HG03039 (cell line): ENCODE measurements at regions not wholly inside any gene's neighbourhood (a gene's known extent, or its start where the extent isn't known, plus 50 kb on each side); places are given as distances from the start of the nearest gene placed in this dataset.

Source experiments
- ATAC-seq: cut with Tn5 transposase; IDR thresholded peaks from one replicate; pipeline ENCODE4 v1.9.1; 2021; ENCODE audit warnings: mild to moderate bottlenecking, moderate library complexity; ENCODE audit not compliant: unreplicated experiment

DNA sequence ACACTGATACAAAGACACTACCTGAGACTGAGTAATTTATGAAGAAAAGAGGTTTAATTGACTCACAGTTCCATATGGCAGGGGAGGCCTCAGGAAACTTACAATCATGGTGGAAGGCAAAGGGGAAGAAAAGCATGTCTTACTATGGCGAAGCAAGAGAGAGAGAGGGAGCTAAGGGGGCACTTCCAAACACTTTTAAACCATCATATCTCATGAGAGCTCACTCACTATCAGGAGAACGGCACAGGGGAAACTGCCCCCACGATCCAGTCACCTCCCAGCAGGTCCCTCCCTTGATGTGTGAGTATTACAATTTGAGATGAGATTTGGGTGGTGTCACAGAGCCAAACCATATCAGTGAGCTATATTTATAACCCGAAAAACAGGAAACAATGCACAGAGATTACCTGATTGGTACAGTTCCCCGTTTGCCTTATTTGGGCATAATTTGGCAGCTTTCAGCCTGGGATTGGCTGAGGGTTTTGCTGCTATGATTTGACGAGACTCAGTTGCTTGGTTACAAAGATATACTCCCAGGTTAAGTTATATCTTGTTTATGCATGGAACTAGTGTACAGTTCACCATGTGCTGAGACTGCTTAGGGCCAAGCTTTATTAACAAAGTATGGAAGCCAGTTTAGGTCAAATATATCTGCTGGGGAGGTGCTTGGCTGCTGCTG, 184.2 kb downstream of the NR2F2 start:
- ATAC-seq, result no peak

GRCh38 chr15:96515371-96515770, 184.9 kb downstream of the NR2F2 start:
- ATAC-seq, result no peak

- ATAC-seq, result no peak
Observed at GRCh38 chr15:96521386-96521785, 190.9 kb downstream of the NR2F2 start.

GRCh38 chr15:96524676-96525417, 194.3 kb downstream of the NR2F2 start:
- no peak for ATAC-seq

GRCh38 chr15:96535148-96535547, 204.6 kb downstream of the NR2F2 start:
- no peak for ATAC-seq

GRCh38 chr15:96538491-96538890, 208.0 kb downstream of the NR2F2 start:
- no peak for ATAC-seq

- ATAC-seq, result no peak
Observed at GRCh38 chr15:96540283-96540682, 209.8 kb downstream of the NR2F2 start.

GRCh38 chr15:96542130-96542770, 211.8 kb downstream of the NR2F2 start:
- no peak for ATAC-seq

- ATAC-seq, result no peak
Observed at GRCh38 chr15:96544162-96544756, 213.8 kb downstream of the NR2F2 start.

DNA sequence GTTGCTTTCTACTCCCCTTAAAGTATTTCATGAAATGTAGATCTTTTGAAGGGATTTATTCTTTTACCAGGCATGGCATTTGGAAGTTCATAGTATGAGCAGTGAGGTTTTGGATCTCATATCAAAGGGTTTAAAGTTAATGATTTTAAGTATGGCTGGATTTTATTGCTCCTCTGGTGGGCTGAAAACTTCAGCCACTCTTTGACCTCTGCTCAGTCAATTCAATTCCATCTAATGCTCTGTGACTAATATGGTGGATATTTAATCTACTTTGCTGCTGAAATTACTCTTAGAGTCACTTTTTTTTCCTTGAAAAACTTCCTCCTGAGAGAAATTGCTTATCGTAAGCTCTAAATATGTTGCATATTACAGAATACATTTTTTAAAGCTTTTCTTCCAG, 218.6 kb downstream of the NR2F2 start:
- ATAC-seq, result no peak

DNA sequence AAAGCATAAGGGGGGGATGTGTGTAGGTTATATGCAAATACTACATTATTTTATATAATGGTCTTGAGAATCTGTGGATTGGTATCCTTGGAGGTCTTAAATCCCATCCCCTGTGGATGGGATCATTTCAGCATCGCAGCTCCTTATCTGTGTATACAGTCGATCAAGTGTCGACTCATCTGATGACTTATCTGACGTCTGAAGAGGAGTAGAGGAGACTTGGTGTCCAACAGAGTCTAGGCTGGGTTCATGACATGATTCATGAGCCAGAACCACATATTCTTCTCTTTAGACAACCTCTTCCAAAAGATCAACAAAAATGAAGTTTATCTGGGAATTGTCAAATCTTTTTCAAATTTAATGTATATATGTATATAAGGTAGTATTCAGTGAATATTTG, 220.7 kb downstream of the NR2F2 start:
- ATAC-seq, result no peak

DNA sequence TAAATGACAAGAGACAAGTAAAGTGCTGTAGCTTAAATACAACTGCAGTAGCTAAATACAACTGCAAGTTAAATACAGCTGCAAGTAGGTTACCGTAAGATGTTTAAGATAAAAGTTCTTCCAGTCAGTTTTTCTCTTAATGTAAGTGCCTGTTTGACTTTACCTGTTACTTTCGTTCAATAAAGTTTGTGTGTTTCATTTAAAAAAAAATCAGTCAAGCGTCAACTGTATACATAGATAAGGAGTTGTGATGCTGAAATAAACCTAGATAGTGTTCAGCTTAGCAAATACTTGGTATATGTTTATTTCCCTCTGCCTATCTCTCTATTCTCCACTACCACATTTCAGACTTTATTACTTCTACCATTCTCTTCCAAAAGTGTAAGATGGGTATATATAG, 221.2 kb downstream of the NR2F2 start:
- ATAC-seq, result no peak

DNA sequence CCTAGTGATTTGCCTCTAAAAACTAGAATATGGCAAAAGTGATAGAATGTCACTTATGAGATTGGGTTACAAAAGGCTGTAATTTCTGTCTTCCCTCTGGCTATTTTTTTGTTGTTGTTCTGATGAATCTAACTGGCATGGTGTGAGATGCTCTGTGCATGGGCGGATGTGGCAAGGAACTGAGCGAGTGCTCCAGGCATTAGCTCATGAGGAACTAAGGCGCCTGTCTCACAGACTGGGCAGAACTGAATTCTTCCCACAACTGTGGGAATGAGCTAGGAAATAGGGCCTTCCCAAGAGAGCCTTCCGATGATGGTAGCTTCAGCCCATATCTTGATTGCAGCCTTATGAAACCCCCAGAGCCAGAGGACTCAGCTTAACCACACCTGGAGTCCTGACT, 222.5 kb downstream of the NR2F2 start:
- no peak for ATAC-seq

DNA sequence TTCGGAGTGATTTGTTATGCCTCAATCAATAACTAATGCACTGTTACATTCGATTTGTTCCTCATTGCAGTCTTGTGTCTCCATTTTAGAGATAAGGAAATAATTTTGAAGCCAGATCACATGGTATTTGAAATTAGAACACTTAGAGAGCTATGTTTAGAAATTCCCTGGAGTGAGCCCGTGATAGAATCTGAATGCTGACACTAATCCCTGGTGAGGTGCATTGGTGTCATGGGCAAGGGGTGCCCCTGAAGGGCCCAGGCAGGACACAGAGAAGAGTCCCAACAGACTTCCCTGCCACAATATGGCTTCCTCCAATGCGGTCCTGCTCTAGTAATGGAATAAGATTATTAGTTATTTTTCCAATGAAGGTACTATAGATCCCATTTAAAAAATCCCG, 223.0 kb downstream of the NR2F2 start:
- ATAC-seq, result no peak

DNA sequence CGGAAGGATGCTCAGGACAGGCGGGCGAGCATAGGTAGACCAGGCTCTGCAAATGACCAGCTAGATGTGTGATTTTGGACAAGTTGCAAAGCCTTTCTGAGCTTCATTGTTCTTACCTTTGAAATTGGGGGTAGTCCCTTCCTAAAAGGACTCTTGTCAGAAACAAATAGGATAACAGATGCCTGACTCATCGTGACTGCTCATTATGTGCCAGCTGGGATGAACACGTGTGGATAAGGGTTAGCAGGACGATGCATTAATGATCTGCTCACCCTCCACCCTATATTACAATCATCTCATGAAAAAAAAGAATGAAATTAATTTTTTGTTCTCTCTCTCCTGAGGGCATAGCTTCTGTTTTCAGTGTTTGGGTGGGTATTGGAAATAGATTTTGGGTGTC, 223.4 kb downstream of the NR2F2 start:
- no peak for ATAC-seq

DNA sequence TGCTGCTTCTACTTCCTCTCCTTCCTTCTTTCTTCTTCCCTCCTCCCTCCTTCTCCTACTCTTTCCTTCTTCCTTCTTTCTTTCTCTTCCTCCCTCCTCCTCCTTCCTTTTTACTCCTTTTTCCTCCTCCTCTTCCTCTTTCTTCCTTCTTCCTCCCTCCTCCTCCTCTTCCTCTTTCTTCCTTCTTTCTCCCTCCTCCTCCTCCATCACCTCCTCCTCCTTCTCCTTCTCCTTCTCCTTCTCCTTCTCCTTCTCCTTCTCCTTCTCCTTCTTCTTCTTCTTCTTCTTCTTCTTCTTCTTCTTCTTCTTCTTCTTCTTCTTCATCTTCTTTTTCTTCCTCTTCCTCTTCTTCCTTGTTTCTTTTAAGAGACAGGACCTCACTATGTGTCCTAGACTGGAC, 224.0 kb downstream of the NR2F2 start:
- no peak for ATAC-seq

GRCh38 chr15:96559087-96559486, 228.6 kb downstream of the NR2F2 start:
- no peak for ATAC-seq

DNA sequence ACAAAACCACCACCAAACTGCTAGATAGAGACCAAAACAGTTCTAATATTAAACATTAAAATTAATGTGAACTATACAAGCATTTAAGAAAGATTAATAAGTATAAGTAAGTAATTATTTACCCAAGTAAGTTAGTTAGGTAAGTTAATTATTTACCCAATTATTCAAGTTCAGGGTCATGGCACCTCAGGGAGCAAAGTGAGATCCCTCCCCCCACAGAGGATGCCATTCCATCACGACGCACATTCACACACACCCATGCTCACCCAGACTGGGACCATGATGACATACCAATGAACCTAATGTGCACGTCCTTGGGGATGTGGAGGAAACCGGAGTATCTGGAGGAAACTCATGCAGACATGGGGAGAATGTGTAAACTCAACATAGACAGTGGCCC, 229.1 kb downstream of the NR2F2 start:
- ATAC-seq, result no peak

DNA sequence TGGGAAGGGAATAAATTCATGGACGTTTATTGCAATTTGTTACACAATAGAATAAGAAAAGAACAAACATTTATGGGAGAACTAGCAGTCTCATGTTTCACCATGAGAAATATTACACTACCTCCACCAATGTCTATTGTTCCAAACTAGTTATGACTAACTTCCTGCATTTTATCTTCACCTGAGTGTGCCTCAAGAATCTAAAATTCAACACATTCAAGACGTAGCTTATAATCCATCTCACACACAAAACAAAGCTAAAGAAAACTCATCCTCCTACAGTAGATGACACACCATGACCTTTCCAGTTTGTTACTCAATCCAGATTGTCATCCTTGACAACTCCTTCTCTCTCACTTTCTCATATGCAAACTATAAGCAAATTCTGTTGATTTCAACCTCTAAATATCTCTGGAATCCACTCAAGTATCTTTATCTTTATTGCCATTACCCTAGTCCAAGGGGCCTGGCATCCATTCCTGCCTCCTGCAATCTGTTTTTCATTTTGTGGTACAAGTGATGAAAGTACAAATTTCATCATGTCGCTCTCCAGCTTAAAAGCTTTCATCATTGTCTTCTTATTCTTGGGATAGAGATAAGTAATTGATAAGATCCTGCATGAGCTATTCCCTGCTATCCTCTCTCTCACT, 229.9 kb downstream of the NR2F2 start:
- no peak for ATAC-seq

- ATAC-seq, result no peak
Observed at GRCh38 chr15:96561593-96561992, 231.1 kb downstream of the NR2F2 start.

DNA sequence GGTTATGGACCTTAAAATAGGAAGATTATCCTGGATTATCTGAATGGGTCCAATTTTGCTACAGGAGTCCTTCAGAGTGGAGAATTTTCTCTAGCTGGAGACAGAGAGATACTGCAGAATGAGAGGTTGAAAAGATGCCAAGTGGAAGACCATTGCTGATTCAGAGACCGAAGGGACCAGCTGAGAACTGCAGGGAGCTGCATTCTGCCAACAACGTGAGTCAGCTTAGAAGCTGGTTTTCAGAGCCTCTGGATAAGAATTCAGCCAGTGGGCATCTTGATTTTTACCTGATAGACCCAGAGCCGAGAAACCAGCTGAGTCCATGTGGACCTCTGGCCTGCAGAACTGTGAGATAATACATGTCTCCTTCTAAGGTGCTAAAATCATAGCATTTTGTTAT, 234.0 kb downstream of the NR2F2 start:
- ATAC-seq, result no peak
